K562 (cell line): ENCODE measurements at regions not wholly inside any gene's neighbourhood (a gene's known extent, or its start where the extent isn't known, plus 50 kb on each side); places are given as distances from the start of the nearest gene placed in this dataset.

Experiments used
- C11orf30 ChIP-seq: fragments of 450-650 bp; IDR thresholded peaks from 2 replicates; pipeline ENCODE4 v1.6.1; 2016; ENCODE audit warnings: low read depth, mild to moderate bottlenecking
- CC2D1A ChIP-seq: fragments of 450-650 bp; IDR thresholded peaks from 2 replicates; pipeline ENCODE4 v1.6.1; 2017; ENCODE audit warnings: mild to moderate bottlenecking
- NEUROD1 ChIP-seq: fragments of 150-350 bp; IDR thresholded peaks from 2 replicates; pipeline ENCODE4 v1.6.1; 2014; ENCODE audit warnings: borderline replicate concordance, low read length, low read depth; ENCODE audit not compliant: partially characterized antibody
- ZBED1 ChIP-seq: IDR thresholded peaks from 2 replicates; pipeline ENCODE4 v1.6.1; 2014
- ZC3H11A ChIP-seq: IDR thresholded peaks from 2 replicates; pipeline ENCODE4 v1.6.1; 2012; ENCODE audit warnings: low read depth, low read length, improper control_type of control experiment
- TF ChIP-seq, protein P1 (sequence below), 2 experiments: IDR thresholded peaks; 2 replicates each; pipeline ENCODE4 v1.6.1; 2012; ENCODE audit warnings: improper control_type of control experiment in 2 of 2, low read depth in 2 of 2, low read length in 2 of 2, borderline replicate concordance in 1 of 2
- TF ChIP-seq, protein P2 (sequence below), 3 experiments: fragments of 200-800 bp in 1 of 3; sonication (Bioruptor generic) in 1 of 3; sonication (generic) in 1 of 3; formaldehyde crosslinking in 1 of 3; IDR thresholded peaks; 2 replicates each; pipeline versions ENCODE4 v1.6.1 to v1.8.0; 2016 to 2022; ENCODE audit warnings: mild to moderate bottlenecking in 2 of 3, missing compliant biosample characterization in 2 of 3, missing genetic modification characterization in 2 of 3, missing genetic modification reagents in 1 of 3
- TF ChIP-seq, protein P3 (sequence below): sonication (generic); formaldehyde crosslinking; IDR thresholded peaks from 2 replicates; pipeline ENCODE4 v1.8.1; 2022; ENCODE audit warnings: missing genetic modification reagents
- TF ChIP-seq, protein P4 (sequence below): fragments of 450-650 bp; formaldehyde crosslinking; IDR thresholded peaks from 2 replicates; pipeline ENCODE4 v1.4.0; 2020; ENCODE audit warnings: mild to moderate bottlenecking
- TF ChIP-seq, protein P5 (sequence below): fragments of 450-650 bp; IDR thresholded peaks from 2 replicates; pipeline ENCODE4 v1.6.1; 2016; ENCODE audit warnings: mild to moderate bottlenecking

DNA sequence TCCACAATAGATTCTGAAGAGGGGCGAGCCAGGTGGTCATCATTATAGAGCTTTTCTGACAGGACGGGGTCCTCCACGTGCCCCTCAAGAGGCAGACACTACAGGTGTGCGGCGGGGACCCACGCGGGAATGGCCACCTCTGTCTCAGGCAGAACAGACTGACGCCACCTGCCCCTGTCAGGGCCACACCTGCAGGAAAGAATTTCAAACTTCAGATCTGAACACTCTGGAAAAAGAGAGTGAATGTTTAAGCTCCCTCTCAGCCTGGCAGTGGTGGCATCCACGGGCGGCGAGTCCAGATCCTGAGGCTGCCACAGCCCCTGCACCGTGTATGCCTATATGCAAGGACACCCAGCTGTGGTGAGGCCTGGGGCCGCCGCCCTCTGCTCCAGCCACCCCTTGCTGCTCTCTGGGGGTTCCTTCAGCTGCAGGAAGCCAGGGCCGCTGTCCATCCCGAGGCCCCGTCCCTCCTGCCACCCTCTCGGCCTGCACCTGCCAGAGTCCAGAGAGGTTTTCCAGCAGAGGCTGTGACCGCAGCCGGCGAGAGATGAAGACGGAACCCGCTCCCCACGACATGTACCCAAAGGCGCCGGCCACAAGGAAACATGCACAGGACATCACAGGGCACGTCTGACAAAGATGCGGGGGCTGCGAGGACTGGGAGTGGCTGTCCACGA, 234.9 kb downstream of the ERMARD start (continued):
- no peak for TF ChIP-seq NEUROD1
- no peak for TF ChIP-seq C11orf30
- TF ChIP-seq, protein P1, sequence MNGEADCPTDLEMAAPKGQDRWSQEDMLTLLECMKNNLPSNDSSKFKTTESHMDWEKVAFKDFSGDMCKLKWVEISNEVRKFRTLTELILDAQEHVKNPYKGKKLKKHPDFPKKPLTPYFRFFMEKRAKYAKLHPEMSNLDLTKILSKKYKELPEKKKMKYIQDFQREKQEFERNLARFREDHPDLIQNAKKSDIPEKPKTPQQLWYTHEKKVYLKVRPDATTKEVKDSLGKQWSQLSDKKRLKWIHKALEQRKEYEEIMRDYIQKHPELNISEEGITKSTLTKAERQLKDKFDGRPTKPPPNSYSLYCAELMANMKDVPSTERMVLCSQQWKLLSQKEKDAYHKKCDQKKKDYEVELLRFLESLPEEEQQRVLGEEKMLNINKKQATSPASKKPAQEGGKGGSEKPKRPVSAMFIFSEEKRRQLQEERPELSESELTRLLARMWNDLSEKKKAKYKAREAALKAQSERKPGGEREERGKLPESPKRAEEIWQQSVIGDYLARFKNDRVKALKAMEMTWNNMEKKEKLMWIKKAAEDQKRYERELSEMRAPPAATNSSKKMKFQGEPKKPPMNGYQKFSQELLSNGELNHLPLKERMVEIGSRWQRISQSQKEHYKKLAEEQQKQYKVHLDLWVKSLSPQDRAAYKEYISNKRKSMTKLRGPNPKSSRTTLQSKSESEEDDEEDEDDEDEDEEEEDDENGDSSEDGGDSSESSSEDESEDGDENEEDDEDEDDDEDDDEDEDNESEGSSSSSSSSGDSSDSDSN (IDR thresholded peaks at IDR 0.05; ENCODE audit: borderline replicate concordance in 1 of 2, low read depth in 2 of 2, low read length in 2 of 2): no peak
- no peak for TF ChIP-seq CC2D1A
- TF ChIP-seq, protein P2, sequence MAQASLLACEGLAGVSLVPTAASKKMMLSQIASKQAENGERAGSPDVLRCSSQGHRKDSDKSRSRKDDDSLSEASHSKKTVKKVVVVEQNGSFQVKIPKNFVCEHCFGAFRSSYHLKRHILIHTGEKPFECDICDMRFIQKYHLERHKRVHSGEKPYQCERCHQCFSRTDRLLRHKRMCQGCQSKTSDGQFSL (CRISPR knock-in tag; IDR thresholded peaks at IDR 0.05): no peak
- TF ChIP-seq, protein P2 (tag; IDR thresholded peaks at IDR 0.05): no peak
- no peak for TF ChIP-seq ZC3H11A
- TF ChIP-seq, protein P3, sequence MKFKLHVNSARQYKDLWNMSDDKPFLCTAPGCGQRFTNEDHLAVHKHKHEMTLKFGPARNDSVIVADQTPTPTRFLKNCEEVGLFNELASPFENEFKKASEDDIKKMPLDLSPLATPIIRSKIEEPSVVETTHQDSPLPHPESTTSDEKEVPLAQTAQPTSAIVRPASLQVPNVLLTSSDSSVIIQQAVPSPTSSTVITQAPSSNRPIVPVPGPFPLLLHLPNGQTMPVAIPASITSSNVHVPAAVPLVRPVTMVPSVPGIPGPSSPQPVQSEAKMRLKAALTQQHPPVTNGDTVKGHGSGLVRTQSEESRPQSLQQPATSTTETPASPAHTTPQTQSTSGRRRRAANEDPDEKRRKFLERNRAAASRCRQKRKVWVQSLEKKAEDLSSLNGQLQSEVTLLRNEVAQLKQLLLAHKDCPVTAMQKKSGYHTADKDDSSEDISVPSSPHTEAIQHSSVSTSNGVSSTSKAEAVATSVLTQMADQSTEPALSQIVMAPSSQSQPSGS (CRISPR knock-in tag): no peak
- TF ChIP-seq ZBED1: no peak
- TF ChIP-seq, protein P4, sequence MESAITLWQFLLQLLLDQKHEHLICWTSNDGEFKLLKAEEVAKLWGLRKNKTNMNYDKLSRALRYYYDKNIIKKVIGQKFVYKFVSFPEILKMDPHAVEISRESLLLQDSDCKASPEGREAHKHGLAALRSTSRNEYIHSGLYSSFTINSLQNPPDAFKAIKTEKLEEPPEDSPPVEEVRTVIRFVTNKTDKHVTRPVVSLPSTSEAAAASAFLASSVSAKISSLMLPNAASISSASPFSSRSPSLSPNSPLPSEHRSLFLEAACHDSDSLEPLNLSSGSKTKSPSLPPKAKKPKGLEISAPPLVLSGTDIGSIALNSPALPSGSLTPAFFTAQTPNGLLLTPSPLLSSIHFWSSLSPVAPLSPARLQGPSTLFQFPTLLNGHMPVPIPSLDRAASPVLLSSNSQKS (CRISPR knock-in tag): no peak
- TF ChIP-seq, protein P5, sequence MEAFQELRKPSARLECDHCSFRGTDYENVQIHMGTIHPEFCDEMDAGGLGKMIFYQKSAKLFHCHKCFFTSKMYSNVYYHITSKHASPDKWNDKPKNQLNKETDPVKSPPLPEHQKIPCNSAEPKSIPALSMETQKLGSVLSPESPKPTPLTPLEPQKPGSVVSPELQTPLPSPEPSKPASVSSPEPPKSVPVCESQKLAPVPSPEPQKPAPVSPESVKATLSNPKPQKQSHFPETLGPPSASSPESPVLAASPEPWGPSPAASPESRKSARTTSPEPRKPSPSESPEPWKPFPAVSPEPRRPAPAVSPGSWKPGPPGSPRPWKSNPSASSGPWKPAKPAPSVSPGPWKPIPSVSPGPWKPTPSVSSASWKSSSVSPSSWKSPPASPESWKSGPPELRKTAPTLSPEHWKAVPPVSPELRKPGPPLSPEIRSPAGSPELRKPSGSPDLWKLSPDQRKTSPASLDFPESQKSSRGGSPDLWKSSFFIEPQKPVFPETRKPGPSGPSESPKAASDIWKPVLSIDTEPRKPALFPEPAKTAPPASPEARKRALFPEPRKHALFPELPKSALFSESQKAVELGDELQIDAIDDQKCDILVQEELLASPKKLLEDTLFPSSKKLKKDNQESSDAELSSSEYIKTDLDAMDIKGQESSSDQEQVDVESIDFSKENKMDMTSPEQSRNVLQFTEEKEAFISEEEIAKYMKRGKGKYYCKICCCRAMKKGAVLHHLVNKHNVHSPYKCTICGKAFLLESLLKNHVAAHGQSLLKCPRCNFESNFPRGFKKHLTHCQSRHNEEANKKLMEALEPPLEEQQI: no peak
